GM23338 (cell line): ENCODE measurements at regions not wholly inside any gene's neighbourhood (a gene's known extent, or its start where the extent isn't known, plus 50 kb on each side); places are given as distances from the start of the nearest gene placed in this dataset.

Source experiments
- ATAC-seq: fragments of 200-7000 bp; cut with Tn5 transposase; 3 replicates; pipeline ENCODE4 v1.9.1; 2020
- DNase-seq: peaks from one replicate; pipeline ENCODE4 v3.0.0-alpha.2; 2015; ENCODE audit warnings: low spot score
- H2AFZ ChIP-seq: fragments of 200-600 bp; sonication (generic); 2 replicates; pipeline ENCODE4 v1.8.0; 2016; ENCODE audit warnings: antibody characterized with exemption, mild to moderate bottlenecking, moderate library complexity
- H3F3A ChIP-seq: fragments of 200-600 bp; sonication (generic); replicated peaks from 2 replicates; pipeline ENCODE4 v1.8.0; 2017; ENCODE audit warnings: antibody characterized with exemption, mixed run types, low read depth
- H3K27ac ChIP-seq: fragments of 200-600 bp; sonication (generic); 2 replicates; pipeline ENCODE4 v1.6.1; 2016; ENCODE audit warnings: low read depth
- H3K27me3 ChIP-seq: fragments of 200-600 bp; sonication (generic); 2 replicates; pipeline ENCODE4 v1.8.0; 2016; ENCODE audit warnings: mild to moderate bottlenecking, mixed run types, moderate library complexity; ENCODE audit not compliant: insufficient read depth
- H3K36me3 ChIP-seq: fragments of 200-600 bp; sonication (generic); 2 replicates; pipeline ENCODE4 v1.8.0; 2016; ENCODE audit warnings: mild to moderate bottlenecking; ENCODE audit not compliant: insufficient read depth
- H3K4me1 ChIP-seq: fragments of 200-600 bp; sonication (generic); 2 replicates; pipeline ENCODE4 v1.8.0; 2016; ENCODE audit warnings: mild to moderate bottlenecking, moderate library complexity; ENCODE audit not compliant: insufficient read depth
- H3K4me2 ChIP-seq: fragments of 200-600 bp; sonication (generic); 2 replicates; pipeline ENCODE4 v1.7.1; 2017; ENCODE audit warnings: mixed run types
- H3K4me3 ChIP-seq: fragments of 200-600 bp; sonication (generic); 2 replicates; pipeline ENCODE4 v1.6.1; 2016; ENCODE audit warnings: mixed run types
- H3K79me2 ChIP-seq: fragments of 200-600 bp; sonication (generic); replicated peaks from 2 replicates; pipeline ENCODE4 v1.8.0; 2017; ENCODE audit warnings: mild to moderate bottlenecking; ENCODE audit not compliant: insufficient read depth
- H3K9me2 ChIP-seq: fragments of 200-600 bp; sonication (generic); 2 replicates; pipeline ENCODE4 v1.8.0; 2017; ENCODE audit not compliant: insufficient read depth
- H4K20me1 ChIP-seq: fragments of 200-600 bp; sonication (generic); replicated peaks from 2 replicates; pipeline ENCODE4 v1.8.0; 2017; ENCODE audit warnings: mild to moderate bottlenecking; ENCODE audit not compliant: insufficient read depth
- H3K27ac Mint-ChIP-seq: 2 replicates; pipeline ENCODE4 v1.8.0; 2020; ENCODE audit warnings: inconsistent platforms, mild to moderate bottlenecking, moderate library complexity, mixed read lengths
- H3K27me3 Mint-ChIP-seq: 3 replicates; pipeline ENCODE4 v1.8.0; 2022; ENCODE audit warnings: low read depth, mild to moderate bottlenecking, moderate library complexity, mixed read lengths, inconsistent platforms; ENCODE audit not compliant: insufficient read depth, poor library complexity
- H3K36me3 Mint-ChIP-seq: 3 replicates; pipeline ENCODE4 v1.8.0; 2021; ENCODE audit warnings: low read depth, mild to moderate bottlenecking, inconsistent platforms, moderate library complexity, mixed read lengths
- H3K4me1 Mint-ChIP-seq: 3 replicates; pipeline ENCODE4 v1.8.0; 2020; ENCODE audit warnings: mild to moderate bottlenecking, inconsistent platforms, mixed read lengths
- H3K4me3 Mint-ChIP-seq: 3 replicates; pipeline ENCODE4 v1.8.0; 2021; ENCODE audit warnings: moderate library complexity, mild to moderate bottlenecking, inconsistent platforms, mixed read lengths
- H3K9me3 Mint-ChIP-seq: 3 replicates; pipeline ENCODE4 v1.8.0; 2020; ENCODE audit warnings: moderate library complexity, mild to moderate bottlenecking, inconsistent platforms, mixed read lengths
- CREB1 ChIP-seq: fragments of 250-450 bp; sonication (Bioruptor Pico); IDR thresholded peaks from 2 replicates; pipeline ENCODE4 v1.5.0; 2020; ENCODE audit warnings: low read depth, mild to moderate bottlenecking, moderate library complexity
- EZH2 ChIP-seq: fragments of 200-600 bp; sonication (generic); IDR thresholded peaks from one replicate; pipeline ENCODE4 v1.8.0; 2017; ENCODE audit warnings: antibody characterized with exemption, mild to moderate bottlenecking, low read depth; ENCODE audit not compliant: unreplicated experiment
- JUNB ChIP-seq: IDR thresholded peaks from one replicate; pipeline ENCODE4 v1.6.1; 2016; ENCODE audit warnings: antibody characterized with exemption; ENCODE audit not compliant: unreplicated experiment
- POLR2AphosphoS5 ChIP-seq: IDR thresholded peaks from 2 replicates; pipeline ENCODE4 v1.6.1; 2016; ENCODE audit warnings: antibody characterized with exemption, low read depth
- STAT1 ChIP-seq: IDR thresholded peaks from one replicate; pipeline ENCODE4 v1.6.1; 2016; ENCODE audit warnings: antibody characterized with exemption; ENCODE audit not compliant: unreplicated experiment
- ZNF331 ChIP-seq: fragments of 250-450 bp; sonication (Bioruptor Pico); IDR thresholded peaks from 2 replicates; pipeline ENCODE4 v1.5.0; 2020; ENCODE audit warnings: low read depth, mild to moderate bottlenecking, moderate library complexity
- ZNF462 ChIP-seq: fragments of 250-450 bp; sonication (Bioruptor Pico); IDR thresholded peaks from 2 replicates; pipeline ENCODE4 v1.5.0; 2020; ENCODE audit warnings: mild to moderate bottlenecking, moderate library complexity
- TF ChIP-seq, protein P1 (sequence below), 2 experiments: fragments of 200-600 bp in 1 of 2; sonication (generic) in 1 of 2; conservative IDR thresholded peaks; 2 replicates each; pipeline versions ENCODE4 v1.5.1 to v1.6.1; 2016 to 2017; ENCODE audit warnings: antibody characterized with exemption in 2 of 2, low read depth in 2 of 2, mild to moderate bottlenecking in 2 of 2, moderate library complexity in 1 of 2
- TF ChIP-seq, protein P2 (sequence below): IDR thresholded peaks from 2 replicates; pipeline ENCODE4 v1.6.1; 2016; ENCODE audit warnings: antibody characterized with exemption
- TF ChIP-seq, protein P3 (sequence below): IDR thresholded peaks from one replicate; pipeline ENCODE4 v1.6.1; 2018; ENCODE audit warnings: antibody characterized with exemption; ENCODE audit not compliant: unreplicated experiment

DNA sequence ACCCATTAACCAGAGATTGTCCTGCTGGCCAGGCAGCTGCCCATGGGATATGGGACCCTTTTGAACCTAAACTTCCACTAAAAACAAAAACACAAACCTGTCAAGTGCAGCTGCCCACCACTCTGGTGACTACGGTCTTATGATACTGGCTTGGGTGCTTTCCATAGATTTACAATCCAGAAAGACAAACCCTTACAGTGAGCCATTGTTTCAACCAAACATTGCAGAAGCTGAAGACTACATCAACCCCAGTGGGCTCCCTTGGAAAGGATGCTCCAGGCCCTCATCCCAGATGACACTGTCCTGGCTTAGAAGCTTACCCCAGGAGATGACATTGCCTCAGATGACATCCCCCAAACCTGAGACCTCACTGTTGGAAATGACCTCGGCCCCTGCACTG lies 56.9 kb upstream of the WNT11 start (continued):
- TF ChIP-seq STAT1 = no peak
- no peak for TF ChIP-seq CREB1 (CRISPR knock-in tag)
- no peak for TF ChIP-seq ZNF331 (CRISPR knock-in tag)
- TF ChIP-seq, protein P1, sequence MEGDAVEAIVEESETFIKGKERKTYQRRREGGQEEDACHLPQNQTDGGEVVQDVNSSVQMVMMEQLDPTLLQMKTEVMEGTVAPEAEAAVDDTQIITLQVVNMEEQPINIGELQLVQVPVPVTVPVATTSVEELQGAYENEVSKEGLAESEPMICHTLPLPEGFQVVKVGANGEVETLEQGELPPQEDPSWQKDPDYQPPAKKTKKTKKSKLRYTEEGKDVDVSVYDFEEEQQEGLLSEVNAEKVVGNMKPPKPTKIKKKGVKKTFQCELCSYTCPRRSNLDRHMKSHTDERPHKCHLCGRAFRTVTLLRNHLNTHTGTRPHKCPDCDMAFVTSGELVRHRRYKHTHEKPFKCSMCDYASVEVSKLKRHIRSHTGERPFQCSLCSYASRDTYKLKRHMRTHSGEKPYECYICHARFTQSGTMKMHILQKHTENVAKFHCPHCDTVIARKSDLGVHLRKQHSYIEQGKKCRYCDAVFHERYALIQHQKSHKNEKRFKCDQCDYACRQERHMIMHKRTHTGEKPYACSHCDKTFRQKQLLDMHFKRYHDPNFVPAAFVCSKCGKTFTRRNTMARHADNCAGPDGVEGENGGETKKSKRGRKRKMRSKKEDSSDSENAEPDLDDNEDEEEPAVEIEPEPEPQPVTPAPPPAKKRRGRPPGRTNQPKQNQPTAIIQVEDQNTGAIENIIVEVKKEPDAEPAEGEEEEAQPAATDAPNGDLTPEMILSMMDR (conservative IDR thresholded peaks at IDR 0.05; ENCODE audit: low read depth in 2 of 2) = no peak
- TF ChIP-seq EZH2 = no peak
- TF ChIP-seq, protein P2, sequence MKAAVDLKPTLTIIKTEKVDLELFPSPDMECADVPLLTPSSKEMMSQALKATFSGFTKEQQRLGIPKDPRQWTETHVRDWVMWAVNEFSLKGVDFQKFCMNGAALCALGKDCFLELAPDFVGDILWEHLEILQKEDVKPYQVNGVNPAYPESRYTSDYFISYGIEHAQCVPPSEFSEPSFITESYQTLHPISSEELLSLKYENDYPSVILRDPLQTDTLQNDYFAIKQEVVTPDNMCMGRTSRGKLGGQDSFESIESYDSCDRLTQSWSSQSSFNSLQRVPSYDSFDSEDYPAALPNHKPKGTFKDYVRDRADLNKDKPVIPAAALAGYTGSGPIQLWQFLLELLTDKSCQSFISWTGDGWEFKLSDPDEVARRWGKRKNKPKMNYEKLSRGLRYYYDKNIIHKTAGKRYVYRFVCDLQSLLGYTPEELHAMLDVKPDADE = no peak
- TF ChIP-seq, protein P3, sequence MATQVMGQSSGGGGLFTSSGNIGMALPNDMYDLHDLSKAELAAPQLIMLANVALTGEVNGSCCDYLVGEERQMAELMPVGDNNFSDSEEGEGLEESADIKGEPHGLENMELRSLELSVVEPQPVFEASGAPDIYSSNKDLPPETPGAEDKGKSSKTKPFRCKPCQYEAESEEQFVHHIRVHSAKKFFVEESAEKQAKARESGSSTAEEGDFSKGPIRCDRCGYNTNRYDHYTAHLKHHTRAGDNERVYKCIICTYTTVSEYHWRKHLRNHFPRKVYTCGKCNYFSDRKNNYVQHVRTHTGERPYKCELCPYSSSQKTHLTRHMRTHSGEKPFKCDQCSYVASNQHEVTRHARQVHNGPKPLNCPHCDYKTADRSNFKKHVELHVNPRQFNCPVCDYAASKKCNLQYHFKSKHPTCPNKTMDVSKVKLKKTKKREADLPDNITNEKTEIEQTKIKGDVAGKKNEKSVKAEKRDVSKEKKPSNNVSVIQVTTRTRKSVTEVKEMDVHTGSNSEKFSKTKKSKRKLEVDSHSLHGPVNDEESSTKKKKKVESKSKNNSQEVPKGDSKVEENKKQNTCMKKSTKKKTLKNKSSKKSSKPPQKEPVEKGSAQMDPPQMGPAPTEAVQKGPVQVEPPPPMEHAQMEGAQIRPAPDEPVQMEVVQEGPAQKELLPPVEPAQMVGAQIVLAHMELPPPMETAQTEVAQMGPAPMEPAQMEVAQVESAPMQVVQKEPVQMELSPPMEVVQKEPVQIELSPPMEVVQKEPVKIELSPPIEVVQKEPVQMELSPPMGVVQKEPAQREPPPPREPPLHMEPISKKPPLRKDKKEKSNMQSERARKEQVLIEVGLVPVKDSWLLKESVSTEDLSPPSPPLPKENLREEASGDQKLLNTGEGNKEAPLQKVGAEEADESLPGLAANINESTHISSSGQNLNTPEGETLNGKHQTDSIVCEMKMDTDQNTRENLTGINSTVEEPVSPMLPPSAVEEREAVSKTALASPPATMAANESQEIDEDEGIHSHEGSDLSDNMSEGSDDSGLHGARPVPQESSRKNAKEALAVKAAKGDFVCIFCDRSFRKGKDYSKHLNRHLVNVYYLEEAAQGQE = no peak

GRCh38 chr11:76260296-76260925 lies 54.1 kb upstream of the WNT11 start:
- H3K27me3 ChIP-seq = no peaks in the 10 kb centered on the region
- Mint-ChIP-seq H3K4me3 (no peak overlapping the region), H3K27ac (no peak overlapping the region), H3K4me1 (peaks cover 7% of the 10 kb centered on the region; the same call in 2 of the 3 replicates), H3K9me3 (no peaks in the 10 kb centered on the region), H3K27me3 (peaks cover 7% of the 10 kb centered on the region), H3K36me3 (no peaks in the 10 kb centered on the region)
- no peak overlapping the region for H3K27ac ChIP-seq
- ATAC-seq (no peak), DNase-seq (no peak)
- H3K4me2 ChIP-seq = no peak overlapping the region
- H3F3A ChIP-seq = no peaks in the 10 kb centered on the region
- no peaks in the 10 kb centered on the region for H4K20me1 ChIP-seq
- no peak overlapping the region for H2AFZ ChIP-seq
- H3K36me3 ChIP-seq = no peaks in the 10 kb centered on the region
- H3K4me3 ChIP-seq = no peak overlapping the region
- no peaks in the 10 kb centered on the region for H3K4me1 ChIP-seq
- no peaks in the 10 kb centered on the region for H3K9me2 ChIP-seq
- H3K79me2 ChIP-seq = no peaks in the 10 kb centered on the region
- TF ChIP-seq POLR2AphosphoS5 = no peak
- no peak for TF ChIP-seq ZNF462
- no peak for TF ChIP-seq JUNB
- TF ChIP-seq STAT1 = no peak
